C4-2B (cell line): ENCODE measurements at regions not wholly inside any gene's neighbourhood (a gene's known extent, or its start where the extent isn't known, plus 50 kb on each side); places are given as distances from the start of the nearest gene placed in this dataset.

Source experiments
- CTCF ChIP-seq: fragments of 450-650 bp; conservative IDR thresholded peaks from 2 replicates; pipeline ENCODE4 v1.5.1; 2017; ENCODE audit warnings: mild to moderate bottlenecking
- ZFX ChIP-seq: fragments of 450-650 bp; IDR thresholded peaks from 2 replicates; pipeline ENCODE4 v1.6.1; 2017

GRCh38 chr11:28470180-28470579 is 362.0 kb downstream of the METTL15 start:
- TF ChIP-seq CTCF = peak; percentile 17; the same call in 1 of the 2 replicates
- no peak for TF ChIP-seq ZFX
